ENCODE measurements at regions not wholly inside any gene's neighbourhood (a gene's known extent, or its start where the extent isn't known, plus 50 kb on each side); places are given as distances from the start of the nearest gene placed in this dataset.

- TF ChIP-seq, protein P1, sequence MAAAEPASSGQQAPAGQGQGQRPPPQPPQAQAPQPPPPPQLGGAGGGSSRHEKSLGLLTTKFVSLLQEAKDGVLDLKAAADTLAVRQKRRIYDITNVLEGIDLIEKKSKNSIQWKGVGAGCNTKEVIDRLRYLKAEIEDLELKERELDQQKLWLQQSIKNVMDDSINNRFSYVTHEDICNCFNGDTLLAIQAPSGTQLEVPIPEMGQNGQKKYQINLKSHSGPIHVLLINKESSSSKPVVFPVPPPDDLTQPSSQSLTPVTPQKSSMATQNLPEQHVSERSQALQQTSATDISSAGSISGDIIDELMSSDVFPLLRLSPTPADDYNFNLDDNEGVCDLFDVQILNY (CRISPR knock-in tag; IDR thresholded peaks at IDR 0.05) = no peak
- TF ChIP-seq MXD4 (CRISPR knock-in tag; IDR thresholded peaks at IDR 0.05; ENCODE audit: borderline replicate concordance) = no peak
- TF ChIP-seq, protein P2, sequence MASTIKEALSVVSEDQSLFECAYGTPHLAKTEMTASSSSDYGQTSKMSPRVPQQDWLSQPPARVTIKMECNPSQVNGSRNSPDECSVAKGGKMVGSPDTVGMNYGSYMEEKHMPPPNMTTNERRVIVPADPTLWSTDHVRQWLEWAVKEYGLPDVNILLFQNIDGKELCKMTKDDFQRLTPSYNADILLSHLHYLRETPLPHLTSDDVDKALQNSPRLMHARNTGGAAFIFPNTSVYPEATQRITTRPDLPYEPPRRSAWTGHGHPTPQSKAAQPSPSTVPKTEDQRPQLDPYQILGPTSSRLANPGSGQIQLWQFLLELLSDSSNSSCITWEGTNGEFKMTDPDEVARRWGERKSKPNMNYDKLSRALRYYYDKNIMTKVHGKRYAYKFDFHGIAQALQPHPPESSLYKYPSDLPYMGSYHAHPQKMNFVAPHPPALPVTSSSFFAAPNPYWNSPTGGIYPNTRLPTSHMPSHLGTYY (CRISPR knock-in tag; IDR thresholded peaks at IDR 0.05) = no peak
- TF ChIP-seq CREM (CRISPR knock-in tag; IDR thresholded peaks at IDR 0.05) = no peak
These were observed 184.9 kb upstream of the TSHZ2 start (continued) for GRCh38 chr20:52787216-52787615.

DNA sequence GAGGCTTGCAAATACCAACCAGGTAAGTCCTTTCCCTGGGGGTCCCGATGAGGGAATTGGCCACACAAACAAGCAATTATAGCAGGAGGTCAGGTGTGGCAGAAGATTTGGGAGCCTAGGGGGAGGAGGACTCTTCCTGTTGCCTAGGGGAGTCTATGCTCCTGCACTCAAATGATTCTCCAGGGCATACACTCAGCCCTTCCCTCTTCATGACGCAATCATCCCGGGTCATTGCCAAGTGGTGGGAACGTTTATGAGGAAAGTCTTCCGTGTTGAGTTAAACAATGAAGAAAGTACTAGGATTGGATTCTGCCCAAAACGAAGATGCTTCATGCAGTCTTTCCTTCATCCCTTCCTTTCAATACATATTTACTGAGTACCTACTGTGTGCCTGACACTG lies 186.5 kb upstream of the TSHZ2 start:
- DNase-seq (ENCODE audit: low spot score) = no peak
- Mint-ChIP-seq H3K27ac (no peak overlapping the region), H3K4me1 (peaks cover 11% of the 10 kb centered on the region; the same call in 1 of the 2 replicates), H3K4me3 (no peak overlapping the region), H3K36me3 (no peaks in the 10 kb centered on the region), H3K9me3 (no peaks in the 10 kb centered on the region), H3K27me3 (ENCODE audit: low read depth) (no peaks in the 10 kb centered on the region)
- CTCF ChIA-PET = no interaction called here
- POLR2A ChIA-PET = no interaction called here
- TF ChIP-seq GABPB1 (CRISPR knock-in tag; IDR thresholded peaks at IDR 0.05) = peak; percentile 76
- TF ChIP-seq, protein P3, sequence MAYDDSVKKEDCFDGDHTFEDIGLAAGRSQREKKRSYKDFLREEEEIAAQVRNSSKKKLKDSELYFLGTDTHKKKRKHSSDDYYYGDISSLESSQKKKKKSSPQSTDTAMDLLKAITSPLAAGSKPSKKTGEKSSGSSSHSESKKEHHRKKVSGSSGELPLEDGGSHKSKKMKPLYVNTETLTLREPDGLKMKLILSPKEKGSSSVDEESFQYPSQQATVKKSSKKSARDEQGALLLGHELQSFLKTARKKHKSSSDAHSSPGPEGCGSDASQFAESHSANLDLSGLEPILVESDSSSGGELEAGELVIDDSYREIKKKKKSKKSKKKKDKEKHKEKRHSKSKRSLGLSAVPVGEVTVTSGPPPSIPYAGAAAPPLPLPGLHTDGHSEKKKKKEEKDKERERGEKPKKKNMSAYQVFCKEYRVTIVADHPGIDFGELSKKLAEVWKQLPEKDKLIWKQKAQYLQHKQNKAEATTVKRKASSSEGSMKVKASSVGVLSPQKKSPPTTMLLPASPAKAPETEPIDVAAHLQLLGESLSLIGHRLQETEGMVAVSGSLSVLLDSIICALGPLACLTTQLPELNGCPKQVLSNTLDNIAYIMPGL (CRISPR knock-in tag; IDR thresholded peaks at IDR 0.05) = no peak
- TF ChIP-seq ZNF121 (CRISPR knock-in tag; IDR thresholded peaks at IDR 0.05) = no peak
- ATAC-seq = no peak

GRCh38 chr20:52783769-52784168 lies 188.4 kb upstream of the TSHZ2 start:
- H3K27me3 Mint-ChIP-seq (ENCODE audit: low read depth) = no peaks in the 10 kb centered on the region
- TF ChIP-seq, protein P4, sequence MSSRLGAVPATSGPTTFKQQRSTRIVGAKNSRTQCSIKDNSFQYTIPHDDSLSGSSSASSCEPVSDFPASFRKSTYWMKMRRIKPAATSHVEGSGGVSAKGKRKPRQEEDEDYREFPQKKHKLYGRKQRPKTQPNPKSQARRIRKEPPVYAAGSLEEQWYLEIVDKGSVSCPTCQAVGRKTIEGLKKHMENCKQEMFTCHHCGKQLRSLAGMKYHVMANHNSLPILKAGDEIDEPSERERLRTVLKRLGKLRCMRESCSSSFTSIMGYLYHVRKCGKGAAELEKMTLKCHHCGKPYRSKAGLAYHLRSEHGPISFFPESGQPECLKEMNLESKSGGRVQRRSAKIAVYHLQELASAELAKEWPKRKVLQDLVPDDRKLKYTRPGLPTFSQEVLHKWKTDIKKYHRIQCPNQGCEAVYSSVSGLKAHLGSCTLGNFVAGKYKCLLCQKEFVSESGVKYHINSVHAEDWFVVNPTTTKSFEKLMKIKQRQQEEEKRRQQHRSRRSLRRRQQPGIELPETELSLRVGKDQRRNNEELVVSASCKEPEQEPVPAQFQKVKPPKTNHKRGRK (CRISPR knock-in tag; IDR thresholded peaks at IDR 0.05; ENCODE audit: borderline replicate concordance) = no peak
- TF ChIP-seq ATF1 (CRISPR knock-in tag; IDR thresholded peaks at IDR 0.05) (no peak), NFATC4 (CRISPR knock-in tag; IDR thresholded peaks at IDR 0.05) (no peak), FOXP4 (CRISPR knock-in tag; IDR thresholded peaks at IDR 0.05) (no peak), CTCF (IDR thresholded peaks at IDR 0.05) (peak; percentile 44; the same call in 1 of the 2 replicates)
- H3K9me3 Mint-ChIP-seq = no peaks in the 10 kb centered on the region
- ChIA-PET CTCF (no interaction called here), POLR2A (no interaction called here)
- H3K27ac Mint-ChIP-seq = no peak overlapping the region
- DNase-seq (ENCODE audit: low spot score) (peak; percentile 62), ATAC-seq (peak; percentile 75)
- peaks cover 7% of the 10 kb centered on the region; the same call in 1 of the 2 replicates for H3K4me1 Mint-ChIP-seq
- no peak overlapping the region for H3K4me3 Mint-ChIP-seq
- H3K36me3 Mint-ChIP-seq = no peaks in the 10 kb centered on the region

Measured in WTC11 (cell line).